C4-2B (cell line): ENCODE measurements at regions not wholly inside any gene's neighbourhood (a gene's known extent, or its start where the extent isn't known, plus 50 kb on each side); places are given as distances from the start of the nearest gene placed in this dataset.

Experiments
- ZFX ChIP-seq: fragments of 450-650 bp; IDR thresholded peaks from 2 replicates; pipeline ENCODE4 v1.6.1; 2017
- TF ChIP-seq, protein P1 (sequence below): fragments of 450-650 bp; conservative IDR thresholded peaks from 2 replicates; pipeline ENCODE4 v1.5.1; 2017; ENCODE audit warnings: mild to moderate bottlenecking

DNA sequence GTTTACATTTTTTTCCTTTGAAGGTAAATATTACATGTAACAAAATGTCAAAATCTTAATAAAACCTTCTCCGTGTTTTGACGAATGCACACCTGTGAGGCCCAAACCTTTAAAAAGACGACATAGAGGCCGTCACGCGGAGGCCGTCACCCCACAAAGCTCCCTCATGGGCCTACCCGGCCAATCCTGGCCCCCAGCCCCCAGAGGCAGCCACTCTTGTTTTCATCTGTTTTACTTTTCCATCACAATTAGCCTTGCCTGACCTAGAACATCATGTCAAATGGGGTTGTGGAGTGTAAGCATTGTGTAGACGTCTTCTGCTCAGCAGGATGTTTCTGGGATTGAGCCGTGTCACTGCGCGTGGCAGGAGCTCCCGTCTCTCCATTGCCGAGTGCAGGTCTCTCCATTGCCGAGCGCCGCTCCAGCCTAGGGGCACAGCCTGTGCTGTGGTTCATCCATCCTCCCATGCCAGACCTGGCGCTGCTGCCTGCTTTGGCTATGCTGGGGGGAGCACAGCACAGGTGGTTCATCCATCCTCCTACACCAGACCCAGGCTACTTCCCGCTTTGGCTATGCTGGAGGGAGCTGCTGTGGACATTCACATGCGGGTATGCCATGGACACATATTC, 52.2 kb upstream of the IRX4 start:
- TF ChIP-seq, protein P1, sequence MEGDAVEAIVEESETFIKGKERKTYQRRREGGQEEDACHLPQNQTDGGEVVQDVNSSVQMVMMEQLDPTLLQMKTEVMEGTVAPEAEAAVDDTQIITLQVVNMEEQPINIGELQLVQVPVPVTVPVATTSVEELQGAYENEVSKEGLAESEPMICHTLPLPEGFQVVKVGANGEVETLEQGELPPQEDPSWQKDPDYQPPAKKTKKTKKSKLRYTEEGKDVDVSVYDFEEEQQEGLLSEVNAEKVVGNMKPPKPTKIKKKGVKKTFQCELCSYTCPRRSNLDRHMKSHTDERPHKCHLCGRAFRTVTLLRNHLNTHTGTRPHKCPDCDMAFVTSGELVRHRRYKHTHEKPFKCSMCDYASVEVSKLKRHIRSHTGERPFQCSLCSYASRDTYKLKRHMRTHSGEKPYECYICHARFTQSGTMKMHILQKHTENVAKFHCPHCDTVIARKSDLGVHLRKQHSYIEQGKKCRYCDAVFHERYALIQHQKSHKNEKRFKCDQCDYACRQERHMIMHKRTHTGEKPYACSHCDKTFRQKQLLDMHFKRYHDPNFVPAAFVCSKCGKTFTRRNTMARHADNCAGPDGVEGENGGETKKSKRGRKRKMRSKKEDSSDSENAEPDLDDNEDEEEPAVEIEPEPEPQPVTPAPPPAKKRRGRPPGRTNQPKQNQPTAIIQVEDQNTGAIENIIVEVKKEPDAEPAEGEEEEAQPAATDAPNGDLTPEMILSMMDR: no peak
- no peak for TF ChIP-seq ZFX
